ENCODE measurements at regions not wholly inside any gene's neighbourhood (a gene's known extent, or its start where the extent isn't known, plus 50 kb on each side); places are given as distances from the start of the nearest gene placed in this dataset.

GRCh38 chr3:148214705-148215104 lies 483.0 kb upstream of the AGTR1 start:
- no peak for DNase-seq (ENCODE audit: low read depth in 2 of 2)

- DNase-seq (ENCODE audit: low read depth in 2 of 2) = no peak
Measured at GRCh38 chr3:148217317-148217716, 480.4 kb upstream of the AGTR1 start.

GRCh38 chr3:148218222-148218621 lies 479.5 kb upstream of the AGTR1 start:
- DNase-seq (ENCODE audit: low read depth in 2 of 2) = no peak

- no peak for DNase-seq (ENCODE audit: low read depth in 2 of 2)
Measured at GRCh38 chr3:148219999-148220398, 477.7 kb upstream of the AGTR1 start.

- DNase-seq (ENCODE audit: low read depth in 2 of 2) = no peak
Measured at GRCh38 chr3:148221303-148221702, 476.4 kb upstream of the AGTR1 start.

- no peak for DNase-seq (ENCODE audit: low read depth in 2 of 2)
Measured at GRCh38 chr3:148223266-148223665, 474.4 kb upstream of the AGTR1 start.

- DNase-seq (ENCODE audit: low read depth in 2 of 2) = no peak
Measured at GRCh38 chr3:148226246-148226645, 471.5 kb upstream of the AGTR1 start.

GRCh38 chr3:148227534-148227933 lies 470.2 kb upstream of the AGTR1 start:
- no peak for DNase-seq (ENCODE audit: low read depth in 2 of 2)

- DNase-seq (ENCODE audit: low read depth in 2 of 2) = no peak
Measured at GRCh38 chr3:148229107-148229506, 468.6 kb upstream of the AGTR1 start.

GRCh38 chr3:148230473-148230872 lies 467.2 kb upstream of the AGTR1 start:
- no peak for DNase-seq (ENCODE audit: low read depth in 2 of 2)

GRCh38 chr3:148232389-148232788 lies 465.3 kb upstream of the AGTR1 start:
- no peak for DNase-seq (ENCODE audit: low read depth in 2 of 2)

GRCh38 chr3:148233403-148233802 lies 464.3 kb upstream of the AGTR1 start:
- no peak for DNase-seq (ENCODE audit: low read depth in 2 of 2)

GRCh38 chr3:148234536-148234935 lies 463.2 kb upstream of the AGTR1 start:
- no peak for DNase-seq (ENCODE audit: low read depth in 2 of 2)

- DNase-seq (ENCODE audit: low read depth in 2 of 2) = no peak
Measured at GRCh38 chr3:148235566-148235965, 462.1 kb upstream of the AGTR1 start.

GRCh38 chr3:148238421-148238821 lies 459.3 kb upstream of the AGTR1 start:
- DNase-seq (ENCODE audit: low read depth in 2 of 2) = no peak

- no peak for DNase-seq (ENCODE audit: low read depth in 2 of 2)
Measured at GRCh38 chr3:148240351-148240750, 457.4 kb upstream of the AGTR1 start.

GRCh38 chr3:148243609-148244008 lies 454.1 kb upstream of the AGTR1 start:
- no peak for DNase-seq (ENCODE audit: low read depth in 2 of 2)

- no peak for DNase-seq (ENCODE audit: low read depth in 2 of 2)
Measured at GRCh38 chr3:148246291-148246923, 451.3 kb upstream of the AGTR1 start.

GRCh38 chr3:148253713-148254112 lies 444.0 kb upstream of the AGTR1 start:
- DNase-seq (ENCODE audit: low read depth in 2 of 2) = no peak

GRCh38 chr3:148254402-148254801 lies 443.3 kb upstream of the AGTR1 start:
- no peak for DNase-seq (ENCODE audit: low read depth in 2 of 2)

- no peak for DNase-seq (ENCODE audit: low read depth in 2 of 2)
Measured at GRCh38 chr3:148255981-148256969, 441.4 kb upstream of the AGTR1 start.

GRCh38 chr3:148262980-148263379 lies 434.7 kb upstream of the AGTR1 start:
- DNase-seq (ENCODE audit: low read depth in 2 of 2) = no peak

- DNase-seq (ENCODE audit: low read depth in 2 of 2) = no peak
Measured at GRCh38 chr3:148265841-148266240, 431.9 kb upstream of the AGTR1 start.

Measured in dermis microvascular lymphatic vessel endothelial cell (primary cell).